ENCODE measurements at regions not wholly inside any gene's neighbourhood (a gene's known extent, or its start where the extent isn't known, plus 50 kb on each side); places are given as distances from the start of the nearest gene placed in this dataset.

DNA sequence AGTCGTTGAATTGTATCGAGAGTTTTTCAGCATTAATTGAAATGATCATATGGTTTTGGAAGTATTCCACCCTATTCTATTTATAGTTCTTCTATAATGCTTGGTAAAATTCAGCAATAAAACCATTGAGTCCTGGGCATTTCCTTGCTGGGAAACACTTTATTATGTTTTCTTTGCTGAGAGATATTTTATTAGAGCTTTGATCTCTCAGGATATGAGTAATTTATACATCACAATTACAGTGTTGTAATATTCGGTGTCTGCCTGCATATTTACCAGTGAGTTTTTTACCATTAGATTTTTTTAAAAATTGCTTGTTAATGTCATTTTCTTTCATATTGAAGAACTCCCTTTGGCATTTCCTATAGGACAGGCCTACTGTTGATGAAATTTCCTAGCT, 402.7 kb upstream of the FSIP2 start:
- no peaks in the 10 kb centered on the region for H3K4me1 ChIP-seq (ENCODE audit: insufficient read depth, low read length)
- TF ChIP-seq, protein P1, sequence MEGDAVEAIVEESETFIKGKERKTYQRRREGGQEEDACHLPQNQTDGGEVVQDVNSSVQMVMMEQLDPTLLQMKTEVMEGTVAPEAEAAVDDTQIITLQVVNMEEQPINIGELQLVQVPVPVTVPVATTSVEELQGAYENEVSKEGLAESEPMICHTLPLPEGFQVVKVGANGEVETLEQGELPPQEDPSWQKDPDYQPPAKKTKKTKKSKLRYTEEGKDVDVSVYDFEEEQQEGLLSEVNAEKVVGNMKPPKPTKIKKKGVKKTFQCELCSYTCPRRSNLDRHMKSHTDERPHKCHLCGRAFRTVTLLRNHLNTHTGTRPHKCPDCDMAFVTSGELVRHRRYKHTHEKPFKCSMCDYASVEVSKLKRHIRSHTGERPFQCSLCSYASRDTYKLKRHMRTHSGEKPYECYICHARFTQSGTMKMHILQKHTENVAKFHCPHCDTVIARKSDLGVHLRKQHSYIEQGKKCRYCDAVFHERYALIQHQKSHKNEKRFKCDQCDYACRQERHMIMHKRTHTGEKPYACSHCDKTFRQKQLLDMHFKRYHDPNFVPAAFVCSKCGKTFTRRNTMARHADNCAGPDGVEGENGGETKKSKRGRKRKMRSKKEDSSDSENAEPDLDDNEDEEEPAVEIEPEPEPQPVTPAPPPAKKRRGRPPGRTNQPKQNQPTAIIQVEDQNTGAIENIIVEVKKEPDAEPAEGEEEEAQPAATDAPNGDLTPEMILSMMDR (IDR thresholded peaks at IDR 0.05; ENCODE audit: extremely low read depth, low read depth, low read length) = no peak
- H3K27ac ChIP-seq (ENCODE audit: low read depth, low read length) = no peak overlapping the region
- no peaks in the 10 kb centered on the region for H3K79me2 ChIP-seq (ENCODE audit: insufficient read depth, low read length)
- H3K27me3 ChIP-seq (ENCODE audit: insufficient read depth, low read length) = no peaks in the 10 kb centered on the region
- no peak for DNase-seq (ENCODE audit: insufficient read length, low spot score, missing footprints)
- no peak overlapping the region for H3K4me3 ChIP-seq (ENCODE audit: insufficient read depth, low read length)
- no peaks in the 10 kb centered on the region for H4K20me1 ChIP-seq (ENCODE audit: insufficient read depth, low read length)
- H3K4me2 ChIP-seq (ENCODE audit: insufficient read depth, low read length) = no peak overlapping the region
- H3K36me3 ChIP-seq (ENCODE audit: insufficient read depth, low read length) = no peaks in the 10 kb centered on the region
- H3K9me3 ChIP-seq (ENCODE audit: low read depth, low read length) = peaks cover 5% of the 10 kb centered on the region
- H2AFZ ChIP-seq (ENCODE audit: low read length) = no peak overlapping the region

- TF ChIP-seq, protein P1 (IDR thresholded peaks at IDR 0.05; ENCODE audit: extremely low read depth, low read depth, low read length) = no peak
- no peak overlapping the region for H3K27ac ChIP-seq (ENCODE audit: low read depth, low read length)
- no peak for DNase-seq (ENCODE audit: insufficient read length, low spot score, missing footprints)
These were observed 401.6 kb upstream of the FSIP2 start for GRCh38 chr2:185337033-185337432.

DNA sequence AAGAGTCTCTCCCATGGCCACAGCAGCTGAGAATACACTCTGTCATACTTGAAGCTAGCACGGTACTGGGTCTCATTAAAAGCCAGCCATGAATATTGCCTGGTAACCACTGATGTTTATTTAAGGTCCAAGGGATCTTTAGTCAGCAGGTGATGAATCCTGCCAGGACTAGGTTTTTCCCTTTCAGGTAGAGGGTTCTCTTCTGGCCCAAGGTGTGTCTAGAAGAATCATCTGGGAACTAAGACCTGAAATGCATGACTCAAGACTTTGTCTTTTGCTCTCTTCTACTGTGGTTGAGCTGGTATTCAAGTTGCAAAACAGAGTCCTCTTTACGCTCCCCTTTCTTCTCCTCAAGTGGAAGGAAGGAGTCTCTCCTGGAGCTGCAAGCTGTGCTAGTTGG, 400.5 kb upstream of the FSIP2 start:
- TF ChIP-seq, protein P1 (IDR thresholded peaks at IDR 0.05; ENCODE audit: extremely low read depth, low read depth, low read length) = no peak
- Histone ChIP-seq H3K9me3 (ENCODE audit: low read depth, low read length) (no peaks in the 10 kb centered on the region), H4K20me1 (ENCODE audit: insufficient read depth, low read length) (no peaks in the 10 kb centered on the region), H3K36me3 (ENCODE audit: insufficient read depth, low read length) (no peaks in the 10 kb centered on the region), H3K27ac (ENCODE audit: low read depth, low read length) (no peak overlapping the region), H3K27me3 (ENCODE audit: insufficient read depth, low read length) (no peaks in the 10 kb centered on the region), H2AFZ (ENCODE audit: low read length) (no peak overlapping the region), H3K79me2 (ENCODE audit: insufficient read depth, low read length) (no peaks in the 10 kb centered on the region), H3K4me2 (ENCODE audit: insufficient read depth, low read length) (no peak overlapping the region), H3K4me1 (ENCODE audit: insufficient read depth, low read length) (no peaks in the 10 kb centered on the region), H3K4me3 (ENCODE audit: insufficient read depth, low read length) (no peak overlapping the region)
- DNase-seq (ENCODE audit: insufficient read length, low spot score, missing footprints) = no peak

More at GRCh38 chr2:185337033-185337432, 401.6 kb upstream of the FSIP2 start:
- no peak overlapping the region for H3K4me3 ChIP-seq (ENCODE audit: insufficient read depth, low read length)
- peaks cover 2% of the 10 kb centered on the region for H3K9me3 ChIP-seq (ENCODE audit: low read depth, low read length)
- no peak overlapping the region for H3K4me2 ChIP-seq (ENCODE audit: insufficient read depth, low read length)
- no peaks in the 10 kb centered on the region for H4K20me1 ChIP-seq (ENCODE audit: insufficient read depth, low read length)
- no peak overlapping the region for H2AFZ ChIP-seq (ENCODE audit: low read length)
- H3K79me2 ChIP-seq (ENCODE audit: insufficient read depth, low read length) = no peaks in the 10 kb centered on the region
- H3K4me1 ChIP-seq (ENCODE audit: insufficient read depth, low read length) = no peaks in the 10 kb centered on the region
- no peaks in the 10 kb centered on the region for H3K27me3 ChIP-seq (ENCODE audit: insufficient read depth, low read length)
- H3K36me3 ChIP-seq (ENCODE audit: insufficient read depth, low read length) = no peaks in the 10 kb centered on the region

DNA sequence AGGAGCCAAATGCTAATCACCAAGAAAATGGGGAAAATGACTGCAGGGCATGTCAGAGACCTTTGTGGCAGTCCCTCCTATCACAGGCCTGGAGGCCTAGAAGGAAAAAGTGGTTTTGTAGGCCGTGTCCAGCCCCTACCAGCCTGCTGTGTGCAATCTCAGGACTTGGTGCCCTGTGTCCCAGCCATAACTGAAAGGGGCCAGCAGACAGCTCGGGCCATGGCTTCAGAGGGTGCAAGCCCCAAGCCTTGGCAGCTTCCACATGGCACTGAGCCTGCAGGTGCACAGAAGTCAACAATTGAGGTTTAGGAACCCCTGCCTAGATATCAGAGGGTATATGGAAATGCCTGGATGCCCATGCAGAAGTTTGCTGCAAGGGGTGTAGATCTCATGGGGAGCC, 391.2 kb upstream of the FSIP2 start:
- H3K36me3 ChIP-seq (ENCODE audit: insufficient read depth, low read length) = no peaks in the 10 kb centered on the region
- no peaks in the 10 kb centered on the region for H3K4me1 ChIP-seq (ENCODE audit: insufficient read depth, low read length)
- no peak overlapping the region for H3K4me2 ChIP-seq (ENCODE audit: insufficient read depth, low read length)
- TF ChIP-seq, protein P1 (IDR thresholded peaks at IDR 0.05; ENCODE audit: extremely low read depth, low read depth, low read length) = no peak
- no peak overlapping the region for H3K27ac ChIP-seq (ENCODE audit: low read depth, low read length)
- H4K20me1 ChIP-seq (ENCODE audit: insufficient read depth, low read length) = no peaks in the 10 kb centered on the region
- H3K9me3 ChIP-seq (ENCODE audit: low read depth, low read length) = no peaks in the 10 kb centered on the region
- no peaks in the 10 kb centered on the region for H3K79me2 ChIP-seq (ENCODE audit: insufficient read depth, low read length)
- no peak overlapping the region for H3K4me3 ChIP-seq (ENCODE audit: insufficient read depth, low read length)
- DNase-seq (ENCODE audit: insufficient read length, low spot score, missing footprints) = no peak
- no peak overlapping the region for H2AFZ ChIP-seq (ENCODE audit: low read length)
- no peaks in the 10 kb centered on the region for H3K27me3 ChIP-seq (ENCODE audit: insufficient read depth, low read length)
